ENCODE measurements at regions not wholly inside any gene's neighbourhood (a gene's known extent, or its start where the extent isn't known, plus 50 kb on each side); places are given as distances from the start of the nearest gene placed in this dataset.

DNA sequence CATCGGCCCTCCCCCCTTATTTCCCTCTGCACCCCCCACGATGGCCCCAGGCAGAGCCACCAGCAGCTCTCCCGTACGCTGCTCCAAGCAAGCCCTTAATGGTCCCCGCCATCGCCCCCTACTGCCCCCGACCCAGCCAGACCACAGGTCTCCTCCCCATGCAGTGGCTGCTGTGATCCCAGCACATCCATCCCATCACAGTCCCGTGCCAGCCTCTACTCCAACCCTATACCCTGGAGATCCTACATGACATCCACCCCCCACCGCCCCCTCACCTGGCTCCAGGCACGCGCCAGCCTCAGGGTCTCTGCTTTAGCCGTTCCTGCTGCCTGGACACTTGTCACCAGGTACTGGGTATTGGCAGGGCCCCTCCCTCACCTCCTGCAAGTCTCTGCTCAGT is 85.8 kb upstream of the RTL6 start:
- TF ChIP-seq, protein P1, sequence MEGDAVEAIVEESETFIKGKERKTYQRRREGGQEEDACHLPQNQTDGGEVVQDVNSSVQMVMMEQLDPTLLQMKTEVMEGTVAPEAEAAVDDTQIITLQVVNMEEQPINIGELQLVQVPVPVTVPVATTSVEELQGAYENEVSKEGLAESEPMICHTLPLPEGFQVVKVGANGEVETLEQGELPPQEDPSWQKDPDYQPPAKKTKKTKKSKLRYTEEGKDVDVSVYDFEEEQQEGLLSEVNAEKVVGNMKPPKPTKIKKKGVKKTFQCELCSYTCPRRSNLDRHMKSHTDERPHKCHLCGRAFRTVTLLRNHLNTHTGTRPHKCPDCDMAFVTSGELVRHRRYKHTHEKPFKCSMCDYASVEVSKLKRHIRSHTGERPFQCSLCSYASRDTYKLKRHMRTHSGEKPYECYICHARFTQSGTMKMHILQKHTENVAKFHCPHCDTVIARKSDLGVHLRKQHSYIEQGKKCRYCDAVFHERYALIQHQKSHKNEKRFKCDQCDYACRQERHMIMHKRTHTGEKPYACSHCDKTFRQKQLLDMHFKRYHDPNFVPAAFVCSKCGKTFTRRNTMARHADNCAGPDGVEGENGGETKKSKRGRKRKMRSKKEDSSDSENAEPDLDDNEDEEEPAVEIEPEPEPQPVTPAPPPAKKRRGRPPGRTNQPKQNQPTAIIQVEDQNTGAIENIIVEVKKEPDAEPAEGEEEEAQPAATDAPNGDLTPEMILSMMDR (IDR thresholded peaks at IDR 0.05; ENCODE audit: insufficient read depth, low read depth, low read length), result no peak
- no peak for TF ChIP-seq EZH2 (IDR thresholded peaks at IDR 0.05; ENCODE audit: insufficient read depth, low read length)

Data from astrocyte (in vitro differentiated cells and primary cell).